RWPE1 (cell line): ENCODE measurements at regions not wholly inside any gene's neighbourhood (a gene's known extent, or its start where the extent isn't known, plus 50 kb on each side); places are given as distances from the start of the nearest gene placed in this dataset.

ENCODE experiments used
- CTCF ChIA-PET: fragments of 350-600 bp; sonication (Branson Sonifier 250); formaldehyde crosslinking; extraction: SDS; loops from one replicate; lab custom pipeline; 2021; lab: Yijun Ruan, JAX
- POLR2A ChIA-PET: fragments of 400-600 bp; formaldehyde crosslinking; extraction: SDS; loops from one replicate; lab custom pipeline; 2020; ENCODE audit warnings: antibody characterized with exemption; ENCODE audit not compliant: low non-redundant PET; lab: Yijun Ruan, JAX
- DNase-seq: peaks from one replicate; pipeline ENCODE4 v3.0.0; 2012; ENCODE audit warnings: low spot score
- H3K27ac ChIP-seq: fragments of 450-650 bp; 2 replicates; pipeline ENCODE4 v1.5.1; 2017
- TF ChIP-seq, protein P1 (sequence below): fragments of 450-650 bp; conservative IDR thresholded peaks from 2 replicates; pipeline ENCODE4 v1.5.1; 2017; ENCODE audit warnings: low read depth, mild to moderate bottlenecking

DNA sequence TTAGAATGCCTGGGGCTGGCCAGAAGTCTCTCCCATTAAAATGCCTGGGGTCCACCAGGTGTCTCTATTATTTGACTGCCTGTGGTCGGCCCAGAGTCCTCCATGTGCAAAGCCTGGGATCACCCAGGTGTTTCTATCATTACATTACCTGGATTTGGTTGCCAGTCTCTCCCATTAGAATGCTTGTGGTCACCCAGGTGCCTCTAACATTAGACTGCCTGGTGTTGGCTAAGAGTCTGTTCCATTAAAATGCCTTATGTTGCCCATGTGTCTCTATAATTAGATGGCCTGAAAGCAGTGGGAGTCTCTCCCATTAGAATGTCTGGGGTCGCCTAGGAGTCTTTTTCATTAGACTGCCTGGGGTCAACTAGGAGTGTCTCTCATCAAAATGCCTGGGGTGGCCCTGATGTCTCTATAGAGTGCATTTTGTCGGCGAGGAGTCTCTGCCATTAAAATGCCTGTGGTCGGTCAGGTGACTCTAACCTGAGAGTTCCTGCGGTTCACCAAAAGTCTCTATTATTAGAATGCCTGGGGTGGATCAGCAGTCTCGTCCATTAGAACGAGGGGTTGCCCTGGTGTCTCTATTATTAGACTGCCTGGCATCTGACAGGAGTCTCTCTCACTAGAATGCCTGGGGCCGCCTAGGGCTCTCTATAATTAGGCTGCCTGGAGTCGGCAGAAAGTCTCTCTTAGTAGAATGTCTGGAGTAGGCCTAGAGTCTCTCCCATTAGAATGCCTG is 1540.5 kb downstream of the UQCRFS1 start:
- TF ChIP-seq, protein P1, sequence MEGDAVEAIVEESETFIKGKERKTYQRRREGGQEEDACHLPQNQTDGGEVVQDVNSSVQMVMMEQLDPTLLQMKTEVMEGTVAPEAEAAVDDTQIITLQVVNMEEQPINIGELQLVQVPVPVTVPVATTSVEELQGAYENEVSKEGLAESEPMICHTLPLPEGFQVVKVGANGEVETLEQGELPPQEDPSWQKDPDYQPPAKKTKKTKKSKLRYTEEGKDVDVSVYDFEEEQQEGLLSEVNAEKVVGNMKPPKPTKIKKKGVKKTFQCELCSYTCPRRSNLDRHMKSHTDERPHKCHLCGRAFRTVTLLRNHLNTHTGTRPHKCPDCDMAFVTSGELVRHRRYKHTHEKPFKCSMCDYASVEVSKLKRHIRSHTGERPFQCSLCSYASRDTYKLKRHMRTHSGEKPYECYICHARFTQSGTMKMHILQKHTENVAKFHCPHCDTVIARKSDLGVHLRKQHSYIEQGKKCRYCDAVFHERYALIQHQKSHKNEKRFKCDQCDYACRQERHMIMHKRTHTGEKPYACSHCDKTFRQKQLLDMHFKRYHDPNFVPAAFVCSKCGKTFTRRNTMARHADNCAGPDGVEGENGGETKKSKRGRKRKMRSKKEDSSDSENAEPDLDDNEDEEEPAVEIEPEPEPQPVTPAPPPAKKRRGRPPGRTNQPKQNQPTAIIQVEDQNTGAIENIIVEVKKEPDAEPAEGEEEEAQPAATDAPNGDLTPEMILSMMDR: no peak
- ChIA-PET POLR2A (no interaction called here), CTCF (no interaction called here)
- no peak for DNase-seq
- H3K27ac ChIP-seq: no peak overlapping the region

DNA sequence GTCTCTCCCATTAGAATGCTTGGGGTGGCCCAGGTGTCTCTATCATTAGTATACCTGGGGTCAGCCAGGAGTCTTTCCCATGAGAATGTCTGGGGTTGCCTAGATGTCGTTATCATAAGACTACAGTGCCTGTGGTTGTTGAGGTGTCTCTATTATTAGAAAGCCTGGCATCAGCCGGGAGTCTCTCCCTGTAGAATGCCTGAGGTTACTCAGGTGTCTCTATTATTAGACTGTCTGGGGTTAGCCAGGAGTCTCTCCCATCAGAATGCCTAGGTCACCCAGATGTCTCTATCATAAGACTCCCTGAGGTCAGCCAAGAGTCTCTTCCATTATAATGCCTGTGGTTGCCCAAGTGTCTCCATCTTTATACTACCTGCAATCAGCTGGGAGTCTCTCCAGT is 1541.1 kb downstream of the UQCRFS1 start:
- no peak overlapping the region for H3K27ac ChIP-seq
- TF ChIP-seq, protein P1: no peak
- ChIA-PET CTCF (no interaction called here), POLR2A (no interaction called here)
- DNase-seq: no peak

DNA sequence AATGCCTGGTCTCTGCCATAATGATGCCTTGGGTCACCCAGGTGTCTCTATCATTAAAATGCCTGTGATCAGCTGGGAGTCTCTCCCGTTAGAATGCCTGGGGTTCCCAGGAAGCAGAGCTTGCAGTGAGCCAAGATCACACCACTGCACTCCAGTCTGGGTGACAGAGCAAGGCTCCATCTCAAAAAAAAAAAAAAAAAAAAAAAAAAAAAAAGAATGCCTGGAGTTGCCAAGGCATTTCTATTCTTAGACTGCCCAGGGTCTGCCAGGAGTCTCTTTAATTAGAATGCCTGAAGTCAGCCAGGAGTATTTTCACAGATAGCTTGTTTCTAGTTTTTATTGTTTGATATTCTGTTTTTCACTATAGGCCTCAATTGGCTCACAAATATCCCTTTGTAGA is 1552.5 kb downstream of the UQCRFS1 start:
- H3K27ac ChIP-seq: no peak overlapping the region
- TF ChIP-seq, protein P1: no peak
- DNase-seq: no peak
- POLR2A ChIA-PET: no interaction called here
- CTCF ChIA-PET: no interaction called here

DNA sequence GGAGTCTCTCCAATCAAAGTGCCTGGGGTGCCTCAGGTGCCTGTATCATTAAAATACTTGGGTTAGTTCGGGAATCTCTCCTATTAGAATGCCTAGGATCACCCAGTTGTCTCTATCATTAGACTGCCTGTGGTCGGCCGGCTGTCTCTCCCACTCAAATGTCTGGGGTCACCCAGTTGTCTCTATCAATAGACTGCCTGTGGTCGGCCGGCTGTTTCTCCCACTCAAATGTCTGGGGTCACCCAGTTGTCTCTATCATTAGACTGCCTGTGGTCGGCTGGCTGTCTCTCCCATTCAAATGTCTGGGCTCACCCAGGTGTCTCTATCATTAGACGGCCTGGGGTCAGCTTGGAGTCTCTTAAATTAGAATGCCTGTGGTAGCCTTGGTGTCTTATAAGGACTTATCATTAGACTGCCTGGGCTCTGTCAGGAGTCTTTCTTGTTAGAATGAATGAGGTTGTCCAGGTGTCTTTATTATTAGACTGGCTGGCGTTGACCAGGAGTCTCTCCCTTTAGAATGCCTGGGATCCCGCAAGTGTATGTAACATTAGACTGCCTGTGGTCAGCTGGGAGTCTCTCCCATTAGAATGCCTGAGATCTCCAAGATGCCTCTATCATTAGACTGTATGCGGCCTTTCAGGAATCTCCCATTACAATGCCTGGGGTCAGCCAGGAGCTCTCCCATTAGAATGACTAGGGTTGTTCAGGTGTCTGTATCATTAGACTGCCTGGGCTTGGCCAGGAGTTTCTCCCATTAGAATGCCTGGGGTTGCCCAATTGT is 1555.5 kb downstream of the UQCRFS1 start:
- POLR2A ChIA-PET: no interaction called here
- no peak overlapping the region for H3K27ac ChIP-seq
- CTCF ChIA-PET: interaction anchor here (0.7 kb wide), 1 partner anchor 51 kb away, joined by 4 read pairs; no protein-coding TSS in a partner anchor

DNA sequence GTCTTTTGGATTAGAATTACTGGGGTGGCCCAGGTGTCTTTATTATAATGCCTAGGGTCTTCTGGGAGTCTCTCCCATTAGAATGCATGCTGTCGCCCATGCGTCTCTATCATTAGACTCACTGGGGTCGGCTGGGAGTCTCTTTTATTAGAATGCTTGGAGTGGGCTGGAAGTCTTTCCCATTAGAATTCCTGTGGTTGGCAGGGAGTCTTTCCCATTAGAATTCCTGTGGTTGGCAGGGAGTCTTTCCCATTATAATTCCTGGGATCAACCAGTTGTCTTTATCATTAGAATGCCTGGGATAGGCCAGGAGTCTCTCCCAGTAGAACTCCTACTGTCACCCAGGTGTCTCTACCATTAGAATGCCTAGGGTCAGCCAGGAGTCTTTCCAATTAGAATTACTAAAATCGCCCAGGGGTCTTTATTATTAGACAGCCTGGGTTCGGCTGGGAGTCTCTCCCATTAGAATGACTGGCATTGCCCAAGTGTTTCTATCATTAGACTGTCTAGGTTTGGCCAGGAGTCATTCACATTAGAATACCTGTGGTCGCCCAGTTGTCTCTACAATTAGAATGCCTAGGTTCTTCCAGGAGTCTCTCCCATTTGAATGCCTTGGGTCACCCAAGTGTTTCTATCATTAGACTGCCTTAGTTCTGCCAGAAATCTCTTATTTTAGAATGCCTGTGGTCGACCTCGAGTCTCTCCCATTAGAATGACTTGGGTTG is 1558.5 kb downstream of the UQCRFS1 start:
- TF ChIP-seq, protein P1: no peak
- ChIA-PET CTCF (no interaction called here), POLR2A (no interaction called here)
- no peak overlapping the region for H3K27ac ChIP-seq
- no peak for DNase-seq

More for the DNA sequence above, 1555.5 kb downstream of the UQCRFS1 start:
- TF ChIP-seq, protein P1: no peak
- DNase-seq: no peak

DNA sequence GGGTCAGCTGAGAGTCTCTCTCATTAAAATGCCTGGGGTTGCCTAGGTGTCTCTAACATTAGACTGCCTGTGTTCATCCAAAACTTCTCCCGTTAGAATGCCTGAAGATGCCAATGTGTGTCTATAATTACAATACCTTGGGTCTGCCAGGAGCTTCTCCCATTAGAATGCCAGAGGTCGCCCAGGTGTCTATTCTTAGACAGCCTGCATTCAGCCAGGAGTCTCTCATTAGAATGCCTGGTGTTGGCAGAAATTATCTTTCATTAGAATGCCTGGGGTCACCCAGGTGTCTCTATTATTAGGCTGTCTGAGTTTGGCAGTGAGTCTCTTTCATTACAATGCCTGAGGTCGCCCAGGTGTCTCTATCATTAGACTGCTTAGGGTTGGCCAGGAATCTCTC is 1560.2 kb downstream of the UQCRFS1 start:
- TF ChIP-seq, protein P1: no peak
- POLR2A ChIA-PET: no interaction called here
- no peak for DNase-seq
- CTCF ChIA-PET: no interaction called here
- no peak overlapping the region for H3K27ac ChIP-seq
